Bronchial epithelial cell (primary cell): ENCODE measurements at regions not wholly inside any gene's neighbourhood (a gene's known extent, or its start where the extent isn't known, plus 50 kb on each side); places are given as distances from the start of the nearest gene placed in this dataset.

Experiments
- DNase-seq: peaks from one replicate; pipeline ENCODE4 v3.0.0-alpha.2; 2010; ENCODE audit warnings: low read depth
- FAIRE-seq: peaks from 2 replicates; lab custom pipeline; 2011; peaks lifted over from hg19 to GRCh38; lab: Jason Lieb, UNC
- H3K27me3 ChIP-seq: 2 replicates; pipeline ENCODE4 v1.5.1; 2011; ENCODE audit warnings: low read length; ENCODE audit not compliant: control insufficient read depth, insufficient read depth
- H3K36me3 ChIP-seq: 2 replicates; pipeline ENCODE4 v1.5.1; 2011; ENCODE audit warnings: low read length; ENCODE audit not compliant: control insufficient read depth, insufficient read depth
- H3K4me3 ChIP-seq: 2 replicates; pipeline ENCODE4 v1.5.1; 2011; ENCODE audit warnings: mild to moderate bottlenecking, low read depth, low read length, control low read depth
- CTCF ChIP-seq: IDR thresholded peaks from 2 replicates; pipeline ENCODE4 v1.5.1; 2011; ENCODE audit warnings: mild to moderate bottlenecking, moderate library complexity, low read length, control low read depth, inconsistent platforms; ENCODE audit not compliant: insufficient read depth, severe bottlenecking

GRCh38 chr6:154890874-154891273, 104.2 kb upstream of the TIAM2 start:
- no peaks in the 10 kb centered on the region for H3K36me3 ChIP-seq
- FAIRE-seq (no peak), DNase-seq (no peak)
- no peak overlapping the region for H3K4me3 ChIP-seq
- TF ChIP-seq CTCF, result no peak
- H3K27me3 ChIP-seq, result no peaks in the 10 kb centered on the region

GRCh38 chr6:154891901-154892300, 103.2 kb upstream of the TIAM2 start:
- H3K27me3 ChIP-seq, result no peaks in the 10 kb centered on the region
- FAIRE-seq (no peak), DNase-seq (no peak)
- H3K4me3 ChIP-seq, result no peak overlapping the region
- H3K36me3 ChIP-seq, result no peaks in the 10 kb centered on the region
- TF ChIP-seq CTCF, result no peak

GRCh38 chr6:154893917-154894316, 101.2 kb upstream of the TIAM2 start:
- H3K27me3 ChIP-seq, result no peaks in the 10 kb centered on the region
- TF ChIP-seq CTCF, result no peak
- FAIRE-seq (no peak), DNase-seq (no peak)
- peaks cover 1% of the 10 kb centered on the region for H3K36me3 ChIP-seq
- H3K4me3 ChIP-seq, result no peak overlapping the region

GRCh38 chr6:154894902-154895301, 100.2 kb upstream of the TIAM2 start:
- peaks cover 1% of the 10 kb centered on the region for H3K36me3 ChIP-seq
- no peaks in the 10 kb centered on the region for H3K27me3 ChIP-seq
- TF ChIP-seq CTCF, result no peak
- no peak for DNase-seq
- H3K4me3 ChIP-seq, result no peak overlapping the region
- no peak for FAIRE-seq

- no peak for DNase-seq
- no peak for TF ChIP-seq CTCF
- peaks cover 1% of the 10 kb centered on the region for H3K36me3 ChIP-seq
- no peaks in the 10 kb centered on the region for H3K27me3 ChIP-seq
- no peak overlapping the region for H3K4me3 ChIP-seq
- no peak for FAIRE-seq
These were observed 99.3 kb upstream of the TIAM2 start for GRCh38 chr6:154895841-154896240.

- no peak for TF ChIP-seq CTCF
- Histone ChIP-seq H3K27me3 (no peaks in the 10 kb centered on the region), H3K36me3 (peaks cover 1% of the 10 kb centered on the region), H3K4me3 (no peak overlapping the region)
- DNase-seq, result no peak
- no peak for FAIRE-seq
These were observed 96.3 kb upstream of the TIAM2 start for GRCh38 chr6:154898821-154899220.
